ENCODE measurements at regions not wholly inside any gene's neighbourhood (a gene's known extent, or its start where the extent isn't known, plus 50 kb on each side); places are given as distances from the start of the nearest gene placed in this dataset.

GRCh38 chr3:64747679-64748078, 59.9 kb upstream of the ADAMTS9 start:
- no peak overlapping the region for H3K4me3 ChIP-seq (ENCODE audit: low read depth, low read length)
- DNase-seq: no peak
- TF ChIP-seq CTCF (IDR thresholded peaks at IDR 0.05; ENCODE audit: low read depth, low read length, missing control alignments): no peak
- no peak overlapping the region for H3K27ac ChIP-seq
- H3K27me3 ChIP-seq (replicated peaks): no peaks in the 10 kb centered on the region
- in situ Hi-C loops (cut with HindIII; ENCODE audit: low pct_ligation_motif_present, low sequenced_read_pairs): no loop called here
- H3K36me3 ChIP-seq (replicated peaks): no peaks in the 10 kb centered on the region

- in situ Hi-C loops (cut with HindIII; ENCODE audit: low pct_ligation_motif_present, low sequenced_read_pairs): no loop called here
- H3K27me3 ChIP-seq (replicated peaks): no peaks in the 10 kb centered on the region
- TF ChIP-seq CTCF (IDR thresholded peaks at IDR 0.05; ENCODE audit: low read depth, low read length, missing control alignments): no peak
- DNase-seq: no peak
- no peak overlapping the region for H3K27ac ChIP-seq
- no peak overlapping the region for H3K4me3 ChIP-seq (ENCODE audit: low read depth, low read length)
- no peaks in the 10 kb centered on the region for H3K36me3 ChIP-seq (replicated peaks)
Observed at GRCh38 chr3:64743887-64744243, 56.1 kb upstream of the ADAMTS9 start.

GRCh38 chr3:64743156-64743886, 55.5 kb upstream of the ADAMTS9 start:
- no peak for TF ChIP-seq CTCF (IDR thresholded peaks at IDR 0.05; ENCODE audit: low read depth, low read length, missing control alignments)
- Histone ChIP-seq H3K4me3 (ENCODE audit: low read depth, low read length) (no peak overlapping the region), H3K27ac (no peak overlapping the region), H3K27me3 (replicated peaks) (no peaks in the 10 kb centered on the region), H3K36me3 (replicated peaks) (no peaks in the 10 kb centered on the region)
- no peak for DNase-seq
- in situ Hi-C loops (cut with HindIII; ENCODE audit: low pct_ligation_motif_present, low sequenced_read_pairs): no loop called here

- H3K36me3 ChIP-seq (replicated peaks): no peaks in the 10 kb centered on the region
- in situ Hi-C loops (cut with HindIII; ENCODE audit: low pct_ligation_motif_present, low sequenced_read_pairs): no loop called here
- no peak overlapping the region for H3K27ac ChIP-seq
- TF ChIP-seq CTCF (IDR thresholded peaks at IDR 0.05; ENCODE audit: low read depth, low read length, missing control alignments): no peak
- no peak overlapping the region for H3K4me3 ChIP-seq (ENCODE audit: low read depth, low read length)
- no peaks in the 10 kb centered on the region for H3K27me3 ChIP-seq (replicated peaks)
- DNase-seq: peak; percentile 8
Observed at GRCh38 chr3:64741341-64741740, 53.5 kb upstream of the ADAMTS9 start.

- no peak for TF ChIP-seq CTCF (IDR thresholded peaks at IDR 0.05; ENCODE audit: low read depth, low read length, missing control alignments)
- H3K27me3 ChIP-seq (replicated peaks): no peaks in the 10 kb centered on the region
- in situ Hi-C loops (cut with HindIII; ENCODE audit: low pct_ligation_motif_present, low sequenced_read_pairs): no loop called here
- H3K36me3 ChIP-seq (replicated peaks): no peaks in the 10 kb centered on the region
- peak overlapping the region; percentile 16 for H3K27ac ChIP-seq
- peak; percentile 85 for DNase-seq
- no peak overlapping the region for H3K4me3 ChIP-seq (ENCODE audit: low read depth, low read length)
Observed at GRCh38 chr3:64739971-64740631, 52.3 kb upstream of the ADAMTS9 start.

Data from brain microvascular endothelial cell (primary cell).